WERI-Rb-1 (cell line): ENCODE measurements at regions not wholly inside any gene's neighbourhood (a gene's known extent, or its start where the extent isn't known, plus 50 kb on each side); places are given as distances from the start of the nearest gene placed in this dataset.

ENCODE experiments used
- DNase-seq: peaks from one replicate; pipeline ENCODE4 v3.0.0-alpha.2; 2020
- H3K27ac ChIP-seq: fragments of 250-450 bp; sonication (Bioruptor Pico); 2 replicates; pipeline ENCODE4 v1.5.1; 2020; ENCODE audit warnings: mild to moderate bottlenecking, moderate library complexity
- H3K27me3 ChIP-seq: fragments of 250-450 bp; sonication (Bioruptor Pico); 2 replicates; pipeline ENCODE4 v1.5.1; 2021; ENCODE audit warnings: mild to moderate bottlenecking, low read depth, moderate library complexity; ENCODE audit not compliant: insufficient read depth, severe bottlenecking
- H3K36me3 ChIP-seq: fragments of 250-450 bp; sonication (Bioruptor Pico); 2 replicates; pipeline ENCODE4 v1.5.1; 2020; ENCODE audit warnings: mild to moderate bottlenecking, moderate library complexity
- H3K4me3 ChIP-seq: 2 replicates; pipeline ENCODE4 v1.5.1; 2011; ENCODE audit warnings: low read depth, mild to moderate bottlenecking, control low read depth, low read length
- H3K9me3 ChIP-seq: fragments of 250-450 bp; sonication (Bioruptor Pico); 2 replicates; pipeline ENCODE4 v1.5.1; 2021; ENCODE audit warnings: mild to moderate bottlenecking, moderate library complexity; ENCODE audit not compliant: severe bottlenecking
- TF ChIP-seq, protein P1 (sequence below): IDR thresholded peaks from 2 replicates; pipeline ENCODE4 v1.5.1; 2011; ENCODE audit warnings: low read depth, mild to moderate bottlenecking, control low read depth, inconsistent platforms, low read length

GRCh38 chr3:30945291-30945690 lies 50.8 kb upstream of the GADL1 start:
- Histone ChIP-seq H3K27me3 (no peaks in the 10 kb centered on the region), H3K27ac (no peak overlapping the region), H3K9me3 (no peaks in the 10 kb centered on the region), H3K4me3 (no peak overlapping the region), H3K36me3 (no peaks in the 10 kb centered on the region)
- TF ChIP-seq, protein P1, sequence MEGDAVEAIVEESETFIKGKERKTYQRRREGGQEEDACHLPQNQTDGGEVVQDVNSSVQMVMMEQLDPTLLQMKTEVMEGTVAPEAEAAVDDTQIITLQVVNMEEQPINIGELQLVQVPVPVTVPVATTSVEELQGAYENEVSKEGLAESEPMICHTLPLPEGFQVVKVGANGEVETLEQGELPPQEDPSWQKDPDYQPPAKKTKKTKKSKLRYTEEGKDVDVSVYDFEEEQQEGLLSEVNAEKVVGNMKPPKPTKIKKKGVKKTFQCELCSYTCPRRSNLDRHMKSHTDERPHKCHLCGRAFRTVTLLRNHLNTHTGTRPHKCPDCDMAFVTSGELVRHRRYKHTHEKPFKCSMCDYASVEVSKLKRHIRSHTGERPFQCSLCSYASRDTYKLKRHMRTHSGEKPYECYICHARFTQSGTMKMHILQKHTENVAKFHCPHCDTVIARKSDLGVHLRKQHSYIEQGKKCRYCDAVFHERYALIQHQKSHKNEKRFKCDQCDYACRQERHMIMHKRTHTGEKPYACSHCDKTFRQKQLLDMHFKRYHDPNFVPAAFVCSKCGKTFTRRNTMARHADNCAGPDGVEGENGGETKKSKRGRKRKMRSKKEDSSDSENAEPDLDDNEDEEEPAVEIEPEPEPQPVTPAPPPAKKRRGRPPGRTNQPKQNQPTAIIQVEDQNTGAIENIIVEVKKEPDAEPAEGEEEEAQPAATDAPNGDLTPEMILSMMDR, result no peak
- DNase-seq, result no peak

DNA sequence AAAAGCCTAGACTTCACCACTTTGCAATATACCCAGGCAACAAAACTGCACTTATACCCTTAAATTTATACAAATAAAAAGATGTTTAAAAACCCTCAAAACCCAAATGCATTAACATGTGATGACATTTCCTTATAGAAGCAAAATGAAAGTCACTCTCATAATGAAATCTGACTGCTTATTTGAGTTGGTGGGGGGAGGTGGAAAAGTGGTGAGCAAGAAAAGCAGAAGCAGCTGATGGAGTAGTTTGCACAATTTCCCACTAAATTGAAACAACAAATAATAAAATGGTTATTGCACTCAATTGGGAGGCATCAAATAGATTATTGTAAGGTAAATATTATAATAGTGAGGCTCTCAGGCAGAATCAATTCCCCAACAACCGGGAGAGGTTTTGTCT lies 54.0 kb upstream of the GADL1 start:
- Histone ChIP-seq H3K27me3 (no peaks in the 10 kb centered on the region), H3K36me3 (no peaks in the 10 kb centered on the region), H3K9me3 (no peaks in the 10 kb centered on the region), H3K27ac (no peak overlapping the region), H3K4me3 (no peak overlapping the region)
- DNase-seq, result no peak
- TF ChIP-seq, protein P1, result no peak

GRCh38 chr3:30951826-30952225 lies 57.4 kb upstream of the GADL1 start:
- Histone ChIP-seq H3K9me3 (peaks cover 6% of the 10 kb centered on the region), H3K27me3 (no peaks in the 10 kb centered on the region), H3K4me3 (no peak overlapping the region), H3K36me3 (no peaks in the 10 kb centered on the region), H3K27ac (no peak overlapping the region)
- no peak for DNase-seq
- TF ChIP-seq, protein P1, result no peak

DNA sequence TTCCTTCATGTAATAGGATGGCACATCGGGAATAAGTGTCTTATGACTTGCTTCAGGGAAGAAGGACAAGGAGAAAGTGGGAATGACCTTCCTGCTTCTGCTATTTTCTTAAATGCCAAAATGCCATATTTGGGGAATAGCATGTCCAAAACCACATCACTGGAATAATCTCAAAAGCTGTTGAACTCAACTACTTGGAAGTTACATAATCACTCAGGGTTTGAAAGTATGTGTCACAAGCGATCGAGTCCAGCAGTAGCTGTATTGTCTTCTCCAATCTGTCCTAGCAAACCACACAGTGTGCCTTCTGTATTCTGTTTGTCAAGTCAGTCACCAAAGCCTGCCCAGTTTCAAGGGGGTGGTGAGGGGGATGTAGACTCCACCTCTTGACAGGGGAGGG lies 58.3 kb upstream of the GADL1 start:
- Histone ChIP-seq H3K4me3 (no peak overlapping the region), H3K27ac (no peak overlapping the region), H3K36me3 (no peaks in the 10 kb centered on the region), H3K27me3 (no peaks in the 10 kb centered on the region), H3K9me3 (peaks cover 6% of the 10 kb centered on the region)
- no peak for DNase-seq
- TF ChIP-seq, protein P1, result no peak

DNA sequence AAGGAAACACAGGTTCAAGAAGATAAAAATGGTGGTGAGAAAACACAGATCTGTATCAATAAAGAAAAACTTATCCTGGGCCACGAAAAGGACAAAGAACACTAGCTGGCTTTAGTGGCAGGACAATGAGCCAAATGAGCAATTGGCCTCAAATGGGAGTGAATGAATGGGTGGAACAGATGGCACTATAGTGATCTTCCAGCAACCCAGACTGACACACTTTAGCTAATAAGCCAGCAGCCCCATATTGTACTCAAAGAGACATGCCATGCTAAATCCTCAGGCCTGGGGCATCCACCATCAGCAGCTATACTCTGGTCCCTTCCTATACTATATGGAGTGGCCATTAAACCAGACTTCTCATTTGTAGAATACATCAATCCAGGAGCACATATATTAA lies 60.0 kb upstream of the GADL1 start:
- DNase-seq, result peak; percentile 36
- Histone ChIP-seq H3K27me3 (no peaks in the 10 kb centered on the region), H3K36me3 (no peaks in the 10 kb centered on the region), H3K27ac (peak overlapping the region; percentile 49; the same call in 1 of the 2 replicates), H3K4me3 (no peak overlapping the region), H3K9me3 (peaks cover 6% of the 10 kb centered on the region)
- TF ChIP-seq, protein P1, result no peak

- Histone ChIP-seq H3K27me3 (no peaks in the 10 kb centered on the region), H3K36me3 (no peaks in the 10 kb centered on the region), H3K9me3 (no peaks in the 10 kb centered on the region), H3K4me3 (no peak overlapping the region), H3K27ac (no peak overlapping the region)
- TF ChIP-seq, protein P1, result no peak
- no peak for DNase-seq
These were observed 67.6 kb upstream of the GADL1 start for GRCh38 chr3:30962084-30962483.
